Inflammatory macrophage treated with lipopolysaccharide for 1 hour (primary cell): ENCODE measurements at regions not wholly inside any gene's neighbourhood (a gene's known extent, or its start where the extent isn't known, plus 50 kb on each side); places are given as distances from the start of the nearest gene placed in this dataset.
A peak's percentile ranks its signal among the peaks of the same experiment; 100 is the strongest.

ENCODE experiments used
- DNase-seq, 2 donors: peaks; one replicate each; pipeline ENCODE4 v3.0.0-alpha.2; 2020 to 2022

- no peak for DNase-seq
These were observed 87.3 kb upstream of the TOMM7 start for GRCh38 chr7:22909917-22910316.

- DNase-seq, result no peak
These were observed 85.2 kb upstream of the TOMM7 start for GRCh38 chr7:22907805-22908204.

- no peak for DNase-seq
These were observed 78.1 kb upstream of the TOMM7 start for GRCh38 chr7:22900784-22901183.

GRCh38 chr7:22900101-22900500, 77.5 kb upstream of the TOMM7 start:
- DNase-seq, result no peak

GRCh38 chr7:22896917-22897316, 74.3 kb upstream of the TOMM7 start:
- DNase-seq, result no peak

GRCh38 chr7:22895828-22896165, 73.1 kb upstream of the TOMM7 start:
- DNase-seq, result no peak

- DNase-seq, result no peak
These were observed 72.6 kb upstream of the TOMM7 start for GRCh38 chr7:22895140-22895827.

GRCh38 chr7:22894546-22894945, 71.9 kb upstream of the TOMM7 start:
- no peak for DNase-seq

GRCh38 chr7:22890773-22891172, 68.1 kb upstream of the TOMM7 start:
- no peak for DNase-seq

GRCh38 chr7:22885797-22886261, 63.2 kb upstream of the TOMM7 start:
- peak; percentile 25 to 47 for DNase-seq

GRCh38 chr7:22884911-22885788, 62.5 kb upstream of the TOMM7 start:
- peak; percentile 26 to 49 for DNase-seq

- peak; percentile 15 to 35 for DNase-seq
These were observed 59.5 kb upstream of the TOMM7 start for GRCh38 chr7:22882106-22882505.

- no peak for DNase-seq
These were observed 57.2 kb upstream of the TOMM7 start for GRCh38 chr7:22879709-22880306.

- DNase-seq, result peak in 1 of 2 donors; percentile 38
These were observed 56.6 kb upstream of the TOMM7 start for GRCh38 chr7:22879280-22879679.

- no peak for DNase-seq
These were observed 54.5 kb upstream of the TOMM7 start for GRCh38 chr7:22876986-22877729.

GRCh38 chr7:22875470-22875869, 52.8 kb upstream of the TOMM7 start:
- no peak for DNase-seq

GRCh38 chr7:22874904-22875303, 52.3 kb upstream of the TOMM7 start:
- DNase-seq, result no peak
